HEK293 (cell line): ENCODE measurements at regions not wholly inside any gene's neighbourhood (a gene's known extent, or its start where the extent isn't known, plus 50 kb on each side); places are given as distances from the start of the nearest gene placed in this dataset.

Source experiments
- BCL11B ChIP-seq: fragments of 450-650 bp; formaldehyde crosslinking; IDR thresholded peaks from 2 replicates; pipeline ENCODE4 v1.5.1; 2016; ENCODE audit warnings: low read depth, missing biosample characterization, missing genetic modification characterization
- CTCF ChIP-seq: fragments of 450-650 bp; formaldehyde crosslinking; IDR thresholded peaks from 2 replicates; pipeline ENCODE4 v1.5.1; 2016; ENCODE audit warnings: missing biosample characterization, missing genetic modification characterization
- SP2 ChIP-seq: fragments of 450-650 bp; formaldehyde crosslinking; IDR thresholded peaks from 2 replicates; pipeline ENCODE4 v1.5.1; 2016; ENCODE audit warnings: missing biosample characterization, missing genetic modification characterization
- ZNF274 ChIP-seq, 2 experiments: fragments of 200-500 bp in 1 of 2; fragments of 450-650 bp in 1 of 2; sonication (Bioruptor generic) in 1 of 2; formaldehyde crosslinking in 1 of 2; IDR thresholded peaks; 2 replicates each; pipeline versions ENCODE4 v1.5.1 to v1.6.1; 2014 to 2016; ENCODE audit warnings: borderline replicate concordance in 1 of 2, inconsistent platforms in 1 of 2, low read length in 1 of 2, missing biosample characterization in 1 of 2, missing genetic modification characterization in 1 of 2
- ZNF311 ChIP-seq: fragments of 450-650 bp; formaldehyde crosslinking; IDR thresholded peaks from 2 replicates; pipeline ENCODE4 v1.5.1; 2017; ENCODE audit warnings: missing biosample characterization, missing genetic modification characterization, borderline replicate concordance
- ZNF335 ChIP-seq: fragments of 450-650 bp; formaldehyde crosslinking; conservative IDR thresholded peaks from 2 replicates; pipeline ENCODE4 v1.5.1; 2016; ENCODE audit warnings: missing biosample characterization, missing genetic modification characterization
- ZNF366 ChIP-seq: fragments of 450-650 bp; formaldehyde crosslinking; conservative IDR thresholded peaks from 2 replicates; pipeline ENCODE4 v1.5.1; 2016; ENCODE audit warnings: missing biosample characterization, missing genetic modification characterization
- ZNF518A ChIP-seq: fragments of 450-650 bp; formaldehyde crosslinking; conservative IDR thresholded peaks from 2 replicates; pipeline ENCODE4 v1.5.1; 2016; ENCODE audit warnings: low read depth, missing biosample characterization, missing genetic modification characterization
- ZNF530 ChIP-seq: fragments of 450-650 bp; formaldehyde crosslinking; IDR thresholded peaks from 2 replicates; pipeline ENCODE4 v1.5.1; 2016; ENCODE audit warnings: low read depth, missing biosample characterization, missing genetic modification characterization
- ZNF544 ChIP-seq: fragments of 450-650 bp; formaldehyde crosslinking; IDR thresholded peaks from 2 replicates; pipeline ENCODE4 v1.5.0; 2017; ENCODE audit warnings: missing biosample characterization, missing genetic modification characterization
- ZNF785 ChIP-seq: fragments of 450-650 bp; formaldehyde crosslinking; IDR thresholded peaks from 2 replicates; pipeline ENCODE4 v1.5.1; 2016; ENCODE audit warnings: missing biosample characterization, missing genetic modification characterization
- ZNF791 ChIP-seq: fragments of 450-650 bp; formaldehyde crosslinking; IDR thresholded peaks from 2 replicates; pipeline ENCODE4 v1.5.1; 2016; ENCODE audit warnings: missing biosample characterization, missing genetic modification characterization
- ZSCAN18 ChIP-seq: fragments of 450-650 bp; formaldehyde crosslinking; IDR thresholded peaks from 2 replicates; pipeline ENCODE4 v1.5.1; 2016; ENCODE audit warnings: missing biosample characterization, missing genetic modification characterization

GRCh38 chr14:106631879-106632278, 1105.5 kb downstream of the TMEM121 start:
- TF ChIP-seq ZNF366 (tag by site-specific recombination) (no peak), ZNF530 (no peak), CTCF (tag by site-specific recombination) (no peak), ZNF335 (no peak), ZNF274 (IDR thresholded peaks at IDR 0.05; ENCODE audit: low read length) (no peak), ZNF274 (tag by site-specific recombination; IDR thresholded peaks at IDR 0.05; ENCODE audit: borderline replicate concordance) (no peak), ZNF518A (tag by site-specific recombination) (no peak), ZSCAN18 (no peak), ZNF785 (tag by site-specific recombination) (no peak), ZNF544 (tag by site-specific recombination) (no peak), SP2 (tag by site-specific recombination) (no peak), ZNF311 (no peak), BCL11B (tag by site-specific recombination) (no peak), ZNF791 (tag by site-specific recombination) (no peak)
